Activated CD4-positive, alpha-beta T cell treated with anti-CD3 and anti-CD28 coated beads for 48 hours (primary cell): ENCODE measurements at regions not wholly inside any gene's neighbourhood (a gene's known extent, or its start where the extent isn't known, plus 50 kb on each side); places are given as distances from the start of the nearest gene placed in this dataset.
"Not testable (repeated sequence)": the region's sequence is repeated elsewhere in the genome, so short reads cannot be mapped to it uniquely, and the experiment has no call there.

Experiments used
- DNase-seq: peaks from one replicate; pipeline ENCODE4 v3.0.0-alpha.2; 2020

GRCh38 chrX:118216087-118216486 lies 99.5 kb upstream of the KLHL13 start:
- no peak for DNase-seq

- DNase-seq: no peak
These were observed 99.9 kb upstream of the KLHL13 start for GRCh38 chrX:118216509-118216908.

- DNase-seq: no peak
These were observed 101.5 kb upstream of the KLHL13 start for GRCh38 chrX:118218079-118218478.

- DNase-seq: no peak
These were observed 102.3 kb upstream of the KLHL13 start for GRCh38 chrX:118218940-118219339.

GRCh38 chrX:118219866-118220265 lies 103.3 kb upstream of the KLHL13 start:
- no peak for DNase-seq

- no peak for DNase-seq
These were observed 103.9 kb upstream of the KLHL13 start for GRCh38 chrX:118220509-118220908.

- no peak for DNase-seq
These were observed 104.7 kb upstream of the KLHL13 start for GRCh38 chrX:118221270-118221669.

GRCh38 chrX:118221733-118222132 lies 105.1 kb upstream of the KLHL13 start:
- DNase-seq: no peak

- no peak for DNase-seq
These were observed 105.8 kb upstream of the KLHL13 start for GRCh38 chrX:118222421-118222820.

- DNase-seq: no peak
These were observed 109.3 kb upstream of the KLHL13 start for GRCh38 chrX:118225711-118226428.

GRCh38 chrX:118228041-118228440 lies 111.4 kb upstream of the KLHL13 start:
- DNase-seq: no peak

- DNase-seq: no peak
These were observed 111.8 kb upstream of the KLHL13 start for GRCh38 chrX:118228456-118228855.

GRCh38 chrX:118231464-118231863 lies 114.4 kb upstream of the WDR44 start:
- DNase-seq: no peak

- no peak for DNase-seq
These were observed 106.6 kb upstream of the WDR44 start for GRCh38 chrX:118239178-118239870.

GRCh38 chrX:118239913-118240698 lies 105.8 kb upstream of the WDR44 start:
- no peak for DNase-seq

GRCh38 chrX:118246961-118247360 lies 98.9 kb upstream of the WDR44 start:
- DNase-seq: not testable (repeated sequence)

- DNase-seq: no peak
These were observed 96.8 kb upstream of the WDR44 start for GRCh38 chrX:118249146-118249545.

- DNase-seq: no peak
These were observed 95.5 kb upstream of the WDR44 start for GRCh38 chrX:118250445-118250844.

GRCh38 chrX:118251271-118251670 lies 94.6 kb upstream of the WDR44 start:
- no peak for DNase-seq

- no peak for DNase-seq
These were observed 92.9 kb upstream of the WDR44 start for GRCh38 chrX:118252967-118253366.

GRCh38 chrX:118254611-118255010 lies 91.3 kb upstream of the WDR44 start:
- peak; percentile 53 for DNase-seq

- DNase-seq: no peak
These were observed 90.0 kb upstream of the WDR44 start for GRCh38 chrX:118255921-118256320.

GRCh38 chrX:118257781-118258180 lies 88.1 kb upstream of the WDR44 start:
- no peak for DNase-seq

GRCh38 chrX:118259213-118259612 lies 86.7 kb upstream of the WDR44 start:
- no peak for DNase-seq
